ENCODE measurements at regions not wholly inside any gene's neighbourhood (a gene's known extent, or its start where the extent isn't known, plus 50 kb on each side); places are given as distances from the start of the nearest gene placed in this dataset.

DNA sequence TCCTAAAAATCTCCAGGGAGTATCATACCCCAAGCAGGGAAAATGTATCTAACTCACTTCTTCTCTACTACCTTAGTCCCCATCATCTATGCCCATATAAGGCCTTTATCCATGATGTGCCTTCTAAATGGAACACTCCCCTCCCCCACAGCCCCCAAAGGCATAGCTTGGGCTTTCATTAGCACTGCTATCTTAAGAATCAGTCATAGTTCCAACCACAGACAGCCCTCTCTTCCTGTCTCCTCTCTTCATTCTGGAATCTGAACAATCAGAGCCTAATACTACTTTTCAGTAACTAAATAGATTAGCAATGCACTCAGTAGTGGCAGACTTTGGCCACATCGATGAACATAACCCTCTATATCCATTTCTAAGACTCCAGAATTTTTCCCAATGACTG lies 313.2 kb upstream of the DKK2 start:
- TF ChIP-seq POLR2A (IDR thresholded peaks at IDR 0.05; ENCODE audit: low read depth, low read length) (no peak), POLR2AphosphoS5 (IDR thresholded peaks at IDR 0.05; ENCODE audit: low read depth, low read length) (no peak), TAF1 (IDR thresholded peaks at IDR 0.05; ENCODE audit: borderline replicate concordance, low read depth, low read length) (no peak)
